H1 (cell line): ENCODE measurements at regions not wholly inside any gene's neighbourhood (a gene's known extent, or its start where the extent isn't known, plus 50 kb on each side); places are given as distances from the start of the nearest gene placed in this dataset.

Experiments
- CTCF ChIA-PET: fragments of 300-600 bp; sonication (Branson Sonifier 250); formaldehyde crosslinking; loops from one replicate; lab custom pipeline; 2021; ENCODE audit not compliant: partially characterized antibody; lab: Charles Lee
- POLR2A ChIA-PET: fragments of 300-600 bp; sonication (Branson Sonifier 250); formaldehyde crosslinking; loops from one replicate; lab custom pipeline; 2021; ENCODE audit warnings: inconsistent platforms; ENCODE audit not compliant: partially characterized antibody; lab: Charles Lee
- DNase-seq, 2 experiments: peaks; one replicate each; pipeline versions ENCODE4 v3.0.0 to v3.0.0-alpha.2; 2010 to 2022; ENCODE audit warnings: low spot score in 2 of 2, low read depth in 1 of 2, mixed read lengths in 1 of 2
- FAIRE-seq: peaks from 2 replicates; lab custom pipeline; 2011; peaks lifted over from hg19 to GRCh38; lab: Jason Lieb, UNC
- H2AFZ ChIP-seq: 2 replicates; pipeline ENCODE4 v1.8.1; 2012; ENCODE audit warnings: low read length, inconsistent platforms
- H2AK5ac ChIP-seq: 2 replicates; pipeline ENCODE4 v1.6.1; 2013; ENCODE audit warnings: low read depth, low read length
- H2BK120ac ChIP-seq: replicated peaks from 2 replicates; pipeline ENCODE3; 2013; ENCODE audit warnings: low read depth, low read length, inconsistent platforms
- H2BK12ac ChIP-seq: 2 replicates; pipeline ENCODE4 v1.6.1; 2013; ENCODE audit warnings: low read depth, low read length
- H2BK15ac ChIP-seq: 2 replicates; pipeline ENCODE4 v1.6.1; 2013; ENCODE audit warnings: low read length
- H2BK20ac ChIP-seq: 2 replicates; pipeline ENCODE4 v1.6.1; 2013; ENCODE audit warnings: low read length
- H2BK5ac ChIP-seq: 2 replicates; pipeline ENCODE4 v1.6.1; 2013; ENCODE audit warnings: low read depth, low read length
- H3K14ac ChIP-seq: 2 replicates; pipeline ENCODE4 v1.6.1; 2013; ENCODE audit warnings: inconsistent platforms; ENCODE audit not compliant: insufficient read length
- H3K18ac ChIP-seq: 2 replicates; pipeline ENCODE4 v1.6.1; 2013; ENCODE audit warnings: low read length; ENCODE audit errors: extremely low read depth
- H3K23ac ChIP-seq: 2 replicates; pipeline ENCODE4 v1.6.1; 2013; ENCODE audit warnings: inconsistent platforms; ENCODE audit not compliant: insufficient read length
- H3K23me2 ChIP-seq: 2 replicates; pipeline ENCODE4 v1.6.1; 2013; ENCODE audit warnings: low read depth, low read length
- H3K27ac ChIP-seq: 2 replicates; pipeline ENCODE4 v1.6.1; 2011; ENCODE audit warnings: low read depth, low read length, inconsistent platforms
- H3K27me3 ChIP-seq, 4 experiments: replicated peaks in 1 of 4; 1 replicate in 1 of 4; 2 replicates in 3 of 4; pipeline versions ENCODE4 v1.6.1 to v1.8.1; 2011 to 2013; ENCODE audit warnings: low read length in 3 of 4, mild to moderate bottlenecking in 3 of 4, inconsistent platforms in 2 of 4, mixed read lengths in 2 of 4, moderate library complexity in 1 of 4; ENCODE audit not compliant: control insufficient read depth in 3 of 4, insufficient read depth in 3 of 4; ENCODE audit errors: extremely low read depth in 1 of 4
- H3K36me3 ChIP-seq, 4 experiments: 2 replicates each; pipeline versions ENCODE4 v1.6.1 to v1.8.1; 2011 to 2013; ENCODE audit warnings: mild to moderate bottlenecking in 4 of 4, low read length in 3 of 4, moderate library complexity in 2 of 4, control low read depth in 1 of 4, inconsistent platforms in 1 of 4; ENCODE audit not compliant: insufficient read depth in 4 of 4, control insufficient read depth in 2 of 4
- H3K4ac ChIP-seq: replicated peaks from 2 replicates; pipeline ENCODE3; 2013; ENCODE audit warnings: low read length, low read depth, mixed read lengths, inconsistent platforms; ENCODE audit not compliant: insufficient read length
- H3K4me1 ChIP-seq, 4 experiments: replicated peaks in 1 of 4; 1 replicate in 1 of 4; 2 replicates in 3 of 4; pipeline versions ENCODE4 v1.6.1 to v1.8.1; 2011 to 2013; ENCODE audit warnings: low read length in 3 of 4, inconsistent platforms in 2 of 4, mixed read lengths in 1 of 4; ENCODE audit not compliant: insufficient read depth in 4 of 4, control insufficient read depth in 3 of 4
- H3K4me2 ChIP-seq, 2 experiments: 2 replicates each; pipeline versions ENCODE4 v1.6.1 to v1.8.1; 2011 to 2013; ENCODE audit warnings: low read depth in 2 of 2, low read length in 2 of 2, control low read depth in 1 of 2, inconsistent platforms in 1 of 2, mild to moderate bottlenecking in 1 of 2; ENCODE audit not compliant: insufficient read depth in 1 of 2
- H3K4me3 ChIP-seq, 4 experiments: fragments of 200-600, 300-600 bp in 1 of 4; sonication (generic), shearing (Covaris generic), sonication (Bioruptor Twin) in 1 of 4; 2 replicates each; pipeline versions ENCODE4 v1.5.1 to v1.8.1; 2011 to 2016; ENCODE audit warnings: low read length in 4 of 4, low read depth in 3 of 4, control low read depth in 2 of 4, inconsistent platforms in 2 of 4, mild to moderate bottlenecking in 2 of 4, mixed read lengths in 1 of 4, moderate library complexity in 1 of 4; ENCODE audit not compliant: insufficient read depth in 2 of 4; ENCODE audit errors: extremely low read depth in 1 of 4
- H3K56ac ChIP-seq: replicated peaks from 2 replicates; pipeline ENCODE3; 2013; ENCODE audit warnings: low read depth, mild to moderate bottlenecking, mixed read lengths, low read length, inconsistent platforms; ENCODE audit not compliant: insufficient read length
- H3K79me1 ChIP-seq: 2 replicates; pipeline ENCODE4 v1.6.1; 2013; ENCODE audit warnings: low read depth, low read length, control low read depth
- H3K79me2 ChIP-seq, 2 experiments: 2 replicates each; pipeline versions ENCODE4 v1.6.1 to v1.8.1; 2012 to 2013; ENCODE audit warnings: low read length in 2 of 2, mild to moderate bottlenecking in 2 of 2, inconsistent platforms in 1 of 2; ENCODE audit not compliant: insufficient read depth in 2 of 2, control insufficient read depth in 1 of 2
- H3K9ac ChIP-seq, 4 experiments: replicated peaks in 1 of 4; 1 replicate in 1 of 4; 2 replicates in 3 of 4; pipeline versions ENCODE4 v1.6.1 to v1.8.1; 2011 to 2013; ENCODE audit warnings: low read depth in 3 of 4, low read length in 3 of 4, control low read depth in 2 of 4, mild to moderate bottlenecking in 2 of 4, moderate library complexity in 2 of 4, inconsistent platforms in 1 of 4; ENCODE audit errors: extremely low read depth in 1 of 4
- H3K9me3 ChIP-seq, 2 experiments: 2 replicates each; pipeline versions ENCODE4 v1.6.1 to v1.8.1; 2012 to 2013; ENCODE audit warnings: mild to moderate bottlenecking in 2 of 2, moderate library complexity in 2 of 2, control low read depth in 1 of 2, inconsistent platforms in 1 of 2, low read depth in 1 of 2, low read length in 1 of 2, mixed read lengths in 1 of 2; ENCODE audit not compliant: insufficient read depth in 2 of 2
- H4K20me1 ChIP-seq, 2 experiments: replicated peaks in 1 of 2; 2 replicates each; pipeline versions ENCODE3 to v1.8.1; 2011 to 2013; ENCODE audit warnings: inconsistent platforms in 2 of 2, low read length in 2 of 2, mild to moderate bottlenecking in 1 of 2; ENCODE audit not compliant: insufficient read depth in 2 of 2, control insufficient read depth in 1 of 2
- H4K5ac ChIP-seq: 2 replicates; pipeline ENCODE4 v1.6.1; 2013; ENCODE audit warnings: low read length, low read depth, mixed read lengths, inconsistent platforms; ENCODE audit not compliant: insufficient read length
- H4K8ac ChIP-seq: 2 replicates; pipeline ENCODE4 v1.8.0; 2013; ENCODE audit warnings: mild to moderate bottlenecking, moderate library complexity, low read length, inconsistent platforms; ENCODE audit not compliant: insufficient read depth; ENCODE audit errors: extremely low read depth
- H4K91ac ChIP-seq: replicated peaks from 2 replicates; pipeline ENCODE3; 2013; ENCODE audit warnings: low read length, mixed read lengths, inconsistent platforms; ENCODE audit not compliant: insufficient read length
- BACH1 ChIP-seq: IDR thresholded peaks from 2 replicates; pipeline ENCODE4 v1.6.1; 2012; ENCODE audit warnings: low read length, improper control_type of control experiment
- CBX8 ChIP-seq: fragments of 300-800, 300-1000 bp; sonication (generic); IDR thresholded peaks from 2 replicates; pipeline ENCODE4 v1.7.1; 2016; ENCODE audit warnings: low read depth, low read length, borderline replicate concordance
- CHD1 ChIP-seq: IDR thresholded peaks from 2 replicates; pipeline ENCODE4 v1.6.1; 2012; ENCODE audit warnings: low read depth, low read length, improper control_type of control experiment
- GABPA ChIP-seq: IDR thresholded peaks from 2 replicates; pipeline ENCODE4 v1.6.1; 2011; ENCODE audit warnings: mild to moderate bottlenecking, low read length, moderate library complexity, borderline replicate concordance; ENCODE audit not compliant: insufficient read depth
- GTF2F1 ChIP-seq: IDR thresholded peaks from 2 replicates; pipeline ENCODE4 v1.6.1; 2012; ENCODE audit warnings: low read depth, low read length, improper control_type of control experiment, borderline replicate concordance
- KDM5A ChIP-seq: fragments of 200-600 bp; IDR thresholded peaks from 2 replicates; pipeline ENCODE4 v1.7.1; 2012; ENCODE audit warnings: mild to moderate bottlenecking, low read length, inconsistent platforms, mixed read lengths
- MAFK ChIP-seq: IDR thresholded peaks from 2 replicates; pipeline ENCODE4 v1.6.1; 2012; ENCODE audit warnings: low read depth, mild to moderate bottlenecking, improper control_type of control experiment, low read length
- POLR2A ChIP-seq, 2 experiments: IDR thresholded peaks; 1 replicate in 1 of 2; 2 replicates in 1 of 2; pipeline ENCODE4 v1.6.1; 2011; ENCODE audit warnings: low read depth in 2 of 2, low read length in 2 of 2, mild to moderate bottlenecking in 2 of 2; ENCODE audit errors: control extremely low read depth in 1 of 2
- POLR2AphosphoS5 ChIP-seq: IDR thresholded peaks from 2 replicates; pipeline ENCODE4 v1.6.1; 2011; ENCODE audit warnings: low read depth, low read length
- POU5F1 ChIP-seq: IDR thresholded peaks from 2 replicates; pipeline ENCODE4 v1.6.1; 2011; ENCODE audit warnings: low read depth, mild to moderate bottlenecking, low read length, moderate library complexity
- RAD21 ChIP-seq, 2 experiments: IDR thresholded peaks in 1 of 2; conservative IDR thresholded peaks in 1 of 2; 2 replicates each; pipeline ENCODE4 v1.6.1; 2011; ENCODE audit warnings: low read depth in 2 of 2, low read length in 2 of 2, improper control_type of control experiment in 1 of 2, inconsistent platforms in 1 of 2, mild to moderate bottlenecking in 1 of 2, moderate library complexity in 1 of 2
- RFX5 ChIP-seq: IDR thresholded peaks from 2 replicates; pipeline ENCODE4 v1.6.1; 2011; ENCODE audit warnings: low read depth, low read length, improper control_type of control experiment, borderline replicate concordance
- SP4 ChIP-seq: IDR thresholded peaks from 2 replicates; pipeline ENCODE4 v1.6.1; 2012; ENCODE audit warnings: low read length, inconsistent platforms
- TAF1 ChIP-seq: IDR thresholded peaks from 2 replicates; pipeline ENCODE4 v1.6.1; 2011; ENCODE audit warnings: mild to moderate bottlenecking, low read depth, low read length
- WGBS, 2 experiments: shearing (Covaris generic) in 1 of 2; methylation state at CpG; one replicate each; pipeline versions ENCODE4 v1.1.6 to v1.1.7; 2013 to 2015; ENCODE audit warnings: low lambda C conversion rate in 2 of 2, mixed read lengths in 2 of 2, inconsistent platforms in 1 of 2, low coverage in 1 of 2, missing lambda C conversion rate in 1 of 2; ENCODE audit not compliant: insufficient replicate concordance in 2 of 2, insufficient coverage in 1 of 2, insufficient read length in 1 of 2; ENCODE audit errors: extremely low coverage in 1 of 2, missing lambda C conversion rate in 1 of 2; 5-methylcytosine and 5-hydroxymethylcytosine counted together

- H4K8ac ChIP-seq = no peak overlapping the region
- no peaks in the 10 kb centered on the region for H3K9me3 ChIP-seq
- TF ChIP-seq RAD21 (IDR thresholded peaks at IDR 0.05 in 1 of 2, conservative IDR thresholded peaks at IDR 0.05 in 1 of 2; ENCODE audit: low read depth in 2 of 2, low read length in 2 of 2) (no peak), CHD1 (no peak), RFX5 (no peak), MAFK (no peak), BACH1 (no peak), POLR2AphosphoS5 (no peak), POU5F1 (no peak), SP4 (no peak), POLR2A (IDR thresholded peaks at IDR 0.05; ENCODE audit: control extremely low read depth in 1 of 2, low read depth in 2 of 2, low read length in 2 of 2) (no peak), CBX8 (no peak), GTF2F1 (no peak), GABPA (no peak), KDM5A (no peak), TAF1 (no peak)
- no peak overlapping the region for H3K56ac ChIP-seq
- H2BK5ac ChIP-seq = no peak overlapping the region
- H2BK20ac ChIP-seq = no peak overlapping the region
- H3K36me3 ChIP-seq = no peaks in the 10 kb centered on the region
- H2AFZ ChIP-seq = no peak overlapping the region
- no peak overlapping the region for H4K5ac ChIP-seq
- H3K9ac ChIP-seq = peak overlapping the region in 1 of 4 experiments; percentile 34; a peak in 1 of 7 replicates
- ChIA-PET CTCF (interaction anchor here (0.6 to 0.9 kb wide), 2 partner anchors 12 to 405 kb away, joined by 3 read pairs; no protein-coding TSS in a partner anchor), POLR2A (no interaction called here)
- no peak overlapping the region for H2AK5ac ChIP-seq
- no peak overlapping the region for H2BK12ac ChIP-seq
- peaks cover 0 to 2% (median 0%) of the 10 kb centered on the region in 4 experiments; a peak in 1 of 7 replicates for H3K4me1 ChIP-seq
- 94% methylated on average over 1 of the region's 1 CpG; no CpG with 5 or more reads in 1 of the 2 experiments for WGBS, 2 experiments
- no peaks in the 10 kb centered on the region for H3K27me3 ChIP-seq
- H3K79me1 ChIP-seq = no peaks in the 10 kb centered on the region
- no peak overlapping the region for H3K18ac ChIP-seq
- H3K23me2 ChIP-seq = no peaks in the 10 kb centered on the region
- H3K4ac ChIP-seq = no peak overlapping the region
- H3K27ac ChIP-seq = no peak overlapping the region
- no peaks in the 10 kb centered on the region for H3K79me2 ChIP-seq
- H2BK15ac ChIP-seq = no peak overlapping the region
- no peak overlapping the region for H4K91ac ChIP-seq
- no peak overlapping the region for H3K14ac ChIP-seq
- no peak overlapping the region for H3K23ac ChIP-seq
- DNase-seq (no peak), FAIRE-seq (no peak)
- H4K20me1 ChIP-seq = no peaks in the 10 kb centered on the region
- H2BK120ac ChIP-seq = no peak overlapping the region
- no peak overlapping the region for H3K4me3 ChIP-seq
- H3K4me2 ChIP-seq = no peak overlapping the region
Observed at GRCh38 chr4:96637971-96638412, 798.1 kb downstream of the PDHA2 start.
